ENCODE measurements at regions not wholly inside any gene's neighbourhood (a gene's known extent, or its start where the extent isn't known, plus 50 kb on each side); places are given as distances from the start of the nearest gene placed in this dataset.

GRCh38 chr5:167012123-167013034 lies 1279.1 kb upstream of the WWC1 start:
- DNase-seq (ENCODE audit: low read depth), result peak; percentile 12

GRCh38 chr5:167014401-167015056 lies 1276.9 kb upstream of the WWC1 start:
- DNase-seq (ENCODE audit: low read depth), result no peak

GRCh38 chr5:167020418-167020817 lies 1271.0 kb upstream of the WWC1 start:
- DNase-seq (ENCODE audit: low read depth), result no peak

GRCh38 chr5:167029488-167029887 lies 1262.0 kb upstream of the WWC1 start:
- no peak for DNase-seq (ENCODE audit: low read depth)

- peak; percentile 79 for DNase-seq (ENCODE audit: low read depth)
Observed at GRCh38 chr5:167030500-167031120, 1260.8 kb upstream of the WWC1 start.

- no peak for DNase-seq (ENCODE audit: low read depth)
Observed at GRCh38 chr5:167036585-167036984, 1254.9 kb upstream of the WWC1 start.

- peak; percentile 53 for DNase-seq (ENCODE audit: low read depth)
Observed at GRCh38 chr5:167049043-167049663, 1242.3 kb upstream of the WWC1 start.

GRCh38 chr5:167049771-167050567 lies 1241.5 kb upstream of the WWC1 start:
- peak; percentile 30 for DNase-seq (ENCODE audit: low read depth)

- peak; percentile 84 for DNase-seq (ENCODE audit: low read depth)
Observed at GRCh38 chr5:167050568-167051401, 1240.7 kb upstream of the WWC1 start.

GRCh38 chr5:167051402-167051768 lies 1240.1 kb upstream of the WWC1 start:
- DNase-seq (ENCODE audit: low read depth), result peak; percentile 42

- DNase-seq (ENCODE audit: low read depth), result no peak
Observed at GRCh38 chr5:167052791-167053190, 1238.7 kb upstream of the WWC1 start.

GRCh38 chr5:167057665-167058064 lies 1233.8 kb upstream of the WWC1 start:
- DNase-seq (ENCODE audit: low read depth), result no peak

GRCh38 chr5:167061695-167062094 lies 1229.8 kb upstream of the WWC1 start:
- DNase-seq (ENCODE audit: low read depth), result no peak

GRCh38 chr5:167063116-167063515 lies 1228.3 kb upstream of the WWC1 start:
- DNase-seq (ENCODE audit: low read depth), result no peak

GRCh38 chr5:167063788-167064187 lies 1227.7 kb upstream of the WWC1 start:
- DNase-seq (ENCODE audit: low read depth), result no peak

GRCh38 chr5:167064198-167064776 lies 1227.2 kb upstream of the WWC1 start:
- no peak for DNase-seq (ENCODE audit: low read depth)

- no peak for DNase-seq (ENCODE audit: low read depth)
Observed at GRCh38 chr5:167065794-167066193, 1225.7 kb upstream of the WWC1 start.

- DNase-seq (ENCODE audit: low read depth), result peak; percentile 74
Observed at GRCh38 chr5:167071981-167072610, 1219.3 kb upstream of the WWC1 start.

GRCh38 chr5:167081561-167081960 lies 1209.9 kb upstream of the WWC1 start:
- DNase-seq (ENCODE audit: low read depth), result no peak

GRCh38 chr5:167096816-167097215 lies 1194.6 kb upstream of the WWC1 start:
- DNase-seq (ENCODE audit: low read depth), result peak; percentile 78
